ENCODE measurements at regions not wholly inside any gene's neighbourhood (a gene's known extent, or its start where the extent isn't known, plus 50 kb on each side); places are given as distances from the start of the nearest gene placed in this dataset.

DNA sequence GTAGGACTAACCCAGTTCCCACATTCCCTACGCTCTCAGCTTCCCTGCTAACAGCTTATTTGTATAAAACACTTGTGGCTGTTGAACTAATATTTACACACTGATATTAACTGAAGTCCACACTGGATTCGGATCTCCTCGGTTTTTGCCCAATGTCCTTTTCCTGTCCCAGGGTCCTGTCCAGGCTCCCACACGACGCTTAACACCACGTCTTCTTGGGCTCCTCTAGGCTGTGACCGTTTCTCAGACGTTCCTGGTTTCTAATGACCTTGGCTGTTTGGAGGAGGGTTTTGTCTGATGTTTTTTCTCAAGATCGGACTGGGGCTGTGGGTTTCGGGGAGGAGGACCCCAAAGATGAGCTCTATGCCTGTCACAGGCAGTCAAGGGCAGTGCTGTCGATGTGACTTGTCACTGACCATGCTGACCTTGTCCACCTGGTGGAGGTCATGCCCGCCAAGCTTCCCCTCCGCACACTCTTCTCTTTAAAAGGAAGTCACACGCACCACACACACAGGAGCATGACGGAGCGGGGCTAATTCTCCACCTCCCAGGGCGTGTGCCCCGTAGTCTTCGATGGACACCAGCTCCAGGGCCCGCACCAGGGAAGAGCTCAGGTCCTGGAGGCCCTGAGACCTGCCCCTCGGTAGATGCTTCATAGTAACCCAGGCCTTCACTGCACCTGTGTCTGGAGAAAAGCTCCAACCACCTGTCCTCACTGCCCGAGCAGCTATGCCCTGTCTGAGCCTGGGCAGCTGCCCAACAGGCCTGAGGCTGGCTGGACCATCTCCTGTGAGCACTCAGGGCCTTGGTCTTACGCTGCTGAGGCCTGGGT lies 72.0 kb downstream of the TTLL2 start (continued):
- TF ChIP-seq, protein P1, sequence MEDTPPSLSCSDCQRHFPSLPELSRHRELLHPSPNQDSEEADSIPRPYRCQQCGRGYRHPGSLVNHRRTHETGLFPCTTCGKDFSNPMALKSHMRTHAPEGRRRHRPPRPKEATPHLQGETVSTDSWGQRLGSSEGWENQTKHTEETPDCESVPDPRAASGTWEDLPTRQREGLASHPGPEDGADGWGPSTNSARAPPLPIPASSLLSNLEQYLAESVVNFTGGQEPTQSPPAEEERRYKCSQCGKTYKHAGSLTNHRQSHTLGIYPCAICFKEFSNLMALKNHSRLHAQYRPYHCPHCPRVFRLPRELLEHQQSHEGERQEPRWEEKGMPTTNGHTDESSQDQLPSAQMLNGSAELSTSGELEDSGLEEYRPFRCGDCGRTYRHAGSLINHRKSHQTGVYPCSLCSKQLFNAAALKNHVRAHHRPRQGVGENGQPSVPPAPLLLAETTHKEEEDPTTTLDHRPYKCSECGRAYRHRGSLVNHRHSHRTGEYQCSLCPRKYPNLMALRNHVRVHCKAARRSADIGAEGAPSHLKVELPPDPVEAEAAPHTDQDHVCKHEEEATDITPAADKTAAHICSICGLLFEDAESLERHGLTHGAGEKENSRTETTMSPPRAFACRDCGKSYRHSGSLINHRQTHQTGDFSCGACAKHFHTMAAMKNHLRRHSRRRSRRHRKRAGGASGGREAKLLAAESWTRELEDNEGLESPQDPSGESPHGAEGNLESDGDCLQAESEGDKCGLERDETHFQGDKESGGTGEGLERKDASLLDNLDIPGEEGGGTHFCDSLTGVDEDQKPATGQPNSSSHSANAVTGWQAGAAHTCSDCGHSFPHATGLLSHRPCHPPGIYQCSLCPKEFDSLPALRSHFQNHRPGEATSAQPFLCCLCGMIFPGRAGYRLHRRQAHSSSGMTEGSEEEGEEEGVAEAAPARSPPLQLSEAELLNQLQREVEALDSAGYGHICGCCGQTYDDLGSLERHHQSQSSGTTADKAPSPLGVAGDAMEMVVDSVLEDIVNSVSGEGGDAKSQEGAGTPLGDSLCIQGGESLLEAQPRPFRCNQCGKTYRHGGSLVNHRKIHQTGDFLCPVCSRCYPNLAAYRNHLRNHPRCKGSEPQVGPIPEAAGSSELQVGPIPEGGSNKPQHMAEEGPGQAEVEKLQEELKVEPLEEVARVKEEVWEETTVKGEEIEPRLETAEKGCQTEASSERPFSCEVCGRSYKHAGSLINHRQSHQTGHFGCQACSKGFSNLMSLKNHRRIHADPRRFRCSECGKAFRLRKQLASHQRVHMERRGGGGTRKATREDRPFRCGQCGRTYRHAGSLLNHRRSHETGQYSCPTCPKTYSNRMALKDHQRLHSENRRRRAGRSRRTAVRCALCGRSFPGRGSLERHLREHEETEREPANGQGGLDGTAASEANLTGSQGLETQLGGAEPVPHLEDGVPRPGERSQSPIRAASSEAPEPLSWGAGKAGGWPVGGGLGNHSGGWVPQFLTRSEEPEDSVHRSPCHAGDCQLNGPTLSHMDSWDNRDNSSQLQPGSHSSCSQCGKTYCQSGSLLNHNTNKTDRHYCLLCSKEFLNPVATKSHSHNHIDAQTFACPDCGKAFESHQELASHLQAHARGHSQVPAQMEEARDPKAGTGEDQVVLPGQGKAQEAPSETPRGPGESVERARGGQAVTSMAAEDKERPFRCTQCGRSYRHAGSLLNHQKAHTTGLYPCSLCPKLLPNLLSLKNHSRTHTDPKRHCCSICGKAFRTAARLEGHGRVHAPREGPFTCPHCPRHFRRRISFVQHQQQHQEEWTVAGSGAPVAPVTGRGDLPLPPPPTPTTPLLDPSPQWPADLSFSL (CRISPR knock-in tag; IDR thresholded peaks at IDR 0.05) = no peak
- TF ChIP-seq RBAK (CRISPR knock-in tag; IDR thresholded peaks at IDR 0.05) (no peak), ZNF329 (CRISPR knock-in tag; IDR thresholded peaks at IDR 0.05; ENCODE audit: low read depth) (no peak), NFE2L1 (CRISPR knock-in tag; IDR thresholded peaks at IDR 0.05; ENCODE audit: borderline replicate concordance) (no peak), TCF7 (IDR thresholded peaks at IDR 0.05; ENCODE audit: low read depth) (no peak), ZZZ3 (CRISPR knock-in tag; IDR thresholded peaks at IDR 0.05; ENCODE audit: borderline replicate concordance) (no peak), TEAD3 (CRISPR knock-in tag; optimal IDR thresholded peaks at IDR 0.05; ENCODE audit: borderline replicate concordance) (peak; percentile 59), SMARCE1 (IDR thresholded peaks at IDR 0.05; ENCODE audit: borderline replicate concordance) (no peak), ZNF878 (CRISPR knock-in tag; IDR thresholded peaks at IDR 0.05) (no peak), ZFP90 (CRISPR knock-in tag; IDR thresholded peaks at IDR 0.05; ENCODE audit: borderline replicate concordance) (no peak; the same call in 1 of the 2 replicates), SUZ12 (IDR thresholded peaks at IDR 0.05; ENCODE audit: low read depth, low read length) (no peak), RXRA (CRISPR knock-in tag; IDR thresholded peaks at IDR 0.05) (no peak), SP4 (CRISPR knock-in tag; IDR thresholded peaks at IDR 0.05) (peak; percentile 35; the same call in 1 of the 2 replicates), ERF (CRISPR knock-in tag; IDR thresholded peaks at IDR 0.05) (0 out of 2 replicates have a peak, but pooled peaks have one; percentile 49), ZIK1 (CRISPR knock-in tag; IDR thresholded peaks at IDR 0.05; ENCODE audit: borderline replicate concordance, low read depth) (no peak), PRDM10 (CRISPR knock-in tag; IDR thresholded peaks at IDR 0.05; ENCODE audit: low read depth) (no peak)
- TF ChIP-seq, protein P2, sequence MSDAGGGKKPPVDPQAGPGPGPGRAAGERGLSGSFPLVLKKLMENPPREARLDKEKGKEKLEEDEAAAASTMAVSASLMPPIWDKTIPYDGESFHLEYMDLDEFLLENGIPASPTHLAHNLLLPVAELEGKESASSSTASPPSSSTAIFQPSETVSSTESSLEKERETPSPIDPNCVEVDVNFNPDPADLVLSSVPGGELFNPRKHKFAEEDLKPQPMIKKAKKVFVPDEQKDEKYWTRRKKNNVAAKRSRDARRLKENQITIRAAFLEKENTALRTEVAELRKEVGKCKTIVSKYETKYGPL (CRISPR knock-in tag; IDR thresholded peaks at IDR 0.05) = no peak
- TF ChIP-seq, protein P3, sequence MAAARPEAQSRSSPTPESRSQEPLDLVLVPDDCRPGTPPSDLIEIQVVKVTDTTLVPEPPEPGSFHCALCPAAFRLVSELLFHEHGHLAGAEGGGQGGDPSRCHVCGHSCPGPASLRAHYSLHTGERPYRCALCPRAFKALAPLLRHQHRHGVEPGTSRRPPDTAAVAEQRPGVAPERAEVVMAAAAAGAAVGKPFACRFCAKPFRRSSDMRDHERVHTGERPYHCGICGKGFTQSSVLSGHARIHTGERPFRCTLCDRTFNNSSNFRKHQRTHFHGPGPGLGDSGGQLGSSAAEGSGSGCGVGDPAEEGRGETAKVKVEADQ (CRISPR knock-in tag; IDR thresholded peaks at IDR 0.05; ENCODE audit: borderline replicate concordance) = no peak
